ENCODE measurements at regions not wholly inside any gene's neighbourhood (a gene's known extent, or its start where the extent isn't known, plus 50 kb on each side); places are given as distances from the start of the nearest gene placed in this dataset.

DNA sequence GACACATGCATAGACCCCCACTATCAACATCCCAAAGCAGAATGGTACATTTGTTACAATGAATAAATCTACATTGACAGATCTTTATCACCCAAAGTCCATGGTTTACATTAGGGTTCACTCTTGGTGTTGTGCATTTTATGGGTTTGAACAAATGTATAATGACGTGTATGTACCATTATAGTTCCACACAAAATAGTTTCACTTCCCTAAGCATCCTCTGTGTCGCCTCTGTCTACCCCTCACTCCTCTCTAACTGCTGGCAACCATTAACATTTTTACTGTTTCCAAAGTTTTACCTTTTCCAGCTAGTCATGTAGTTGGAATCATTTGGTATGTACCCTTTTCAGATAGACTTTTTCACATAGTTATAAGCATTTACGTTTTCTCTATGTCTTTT is 69.5 kb upstream of the LMO3 start:
- H3K27ac Mint-ChIP-seq (ENCODE audit: unreplicated experiment) = no peak overlapping the region
- H3K27me3 Mint-ChIP-seq (ENCODE audit: low read depth) = peaks cover 7% of the 10 kb centered on the region
- no peak for TF ChIP-seq CTCF (IDR thresholded peaks at IDR 0.05)
- H3K4me3 Mint-ChIP-seq (ENCODE audit: unreplicated experiment) = no peak overlapping the region
- DNase-seq (ENCODE audit: low spot score) = no peak
- H3K36me3 Mint-ChIP-seq (ENCODE audit: low read depth) = no peaks in the 10 kb centered on the region
- no peaks in the 10 kb centered on the region for H3K9me3 Mint-ChIP-seq (ENCODE audit: low read depth)
- peaks cover 3% of the 10 kb centered on the region for H3K4me1 Mint-ChIP-seq (ENCODE audit: low read depth)

- Mint-ChIP-seq H3K4me3 (ENCODE audit: unreplicated experiment) (no peak overlapping the region), H3K4me1 (ENCODE audit: low read depth) (peaks cover 5% of the 10 kb centered on the region), H3K27ac (ENCODE audit: unreplicated experiment) (no peak overlapping the region), H3K27me3 (ENCODE audit: low read depth) (peaks cover 7% of the 10 kb centered on the region), H3K36me3 (ENCODE audit: low read depth) (no peaks in the 10 kb centered on the region), H3K9me3 (ENCODE audit: low read depth) (no peaks in the 10 kb centered on the region)
- DNase-seq (ENCODE audit: low spot score) = no peak
- no peak for TF ChIP-seq CTCF (IDR thresholded peaks at IDR 0.05)
These were observed 68.9 kb upstream of the LMO3 start for GRCh38 chr12:16674885-16675284.

- no peaks in the 10 kb centered on the region for H3K9me3 Mint-ChIP-seq (ENCODE audit: low read depth)
- no peak for DNase-seq (ENCODE audit: low spot score)
These were observed 64.6 kb upstream of the LMO3 start for GRCh38 chr12:16670456-16671050.

DNA sequence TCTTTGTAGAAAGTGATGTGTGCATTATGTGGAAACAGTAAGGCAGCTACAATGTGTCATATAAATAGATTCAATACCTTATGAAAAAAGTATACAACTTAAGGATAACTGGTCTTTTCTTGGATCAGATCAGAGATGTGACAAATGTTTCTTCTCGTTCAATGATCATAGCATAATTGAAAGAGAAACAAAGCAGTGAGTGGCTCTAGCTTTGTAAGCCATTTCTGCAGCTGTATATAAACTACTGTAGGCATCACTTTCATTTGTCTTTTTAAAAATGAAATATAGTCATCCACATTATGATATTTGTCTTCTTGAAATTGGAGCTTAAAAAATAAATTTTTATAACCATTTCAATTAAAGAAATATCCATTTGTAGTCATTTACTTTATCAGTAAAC is 63.8 kb upstream of the LMO3 start:
- Mint-ChIP-seq H3K27ac (ENCODE audit: unreplicated experiment) (no peak overlapping the region), H3K9me3 (ENCODE audit: low read depth) (no peaks in the 10 kb centered on the region), H3K4me3 (ENCODE audit: unreplicated experiment) (no peak overlapping the region), H3K27me3 (ENCODE audit: low read depth) (peaks cover 8% of the 10 kb centered on the region), H3K36me3 (ENCODE audit: low read depth) (no peaks in the 10 kb centered on the region), H3K4me1 (ENCODE audit: low read depth) (peaks cover 9% of the 10 kb centered on the region)
- no peak for TF ChIP-seq CTCF (IDR thresholded peaks at IDR 0.05)
- no peak for DNase-seq (ENCODE audit: low spot score)

More at GRCh38 chr12:16670456-16671050, 64.6 kb upstream of the LMO3 start:
- Mint-ChIP-seq H3K27me3 (ENCODE audit: low read depth) (peaks cover 8% of the 10 kb centered on the region), H3K27ac (ENCODE audit: unreplicated experiment) (no peak overlapping the region), H3K36me3 (ENCODE audit: low read depth) (no peaks in the 10 kb centered on the region), H3K4me1 (ENCODE audit: low read depth) (peaks cover 9% of the 10 kb centered on the region), H3K4me3 (ENCODE audit: unreplicated experiment) (no peak overlapping the region)
- no peak for TF ChIP-seq CTCF (IDR thresholded peaks at IDR 0.05)

- Mint-ChIP-seq H3K9me3 (ENCODE audit: low read depth) (peaks cover 3% of the 10 kb centered on the region), H3K4me3 (ENCODE audit: unreplicated experiment) (no peak overlapping the region), H3K27ac (ENCODE audit: unreplicated experiment) (no peak overlapping the region), H3K27me3 (ENCODE audit: low read depth) (peaks cover 10% of the 10 kb centered on the region), H3K36me3 (ENCODE audit: low read depth) (no peaks in the 10 kb centered on the region), H3K4me1 (ENCODE audit: low read depth) (peaks cover 9% of the 10 kb centered on the region)
- TF ChIP-seq CTCF (IDR thresholded peaks at IDR 0.05) = no peak
- DNase-seq (ENCODE audit: low spot score) = no peak
These were observed 62.2 kb upstream of the LMO3 start for GRCh38 chr12:16668198-16668597.
